ENCODE measurements at regions not wholly inside any gene's neighbourhood (a gene's known extent, or its start where the extent isn't known, plus 50 kb on each side); places are given as distances from the start of the nearest gene placed in this dataset.
A peak's percentile ranks its signal among the peaks of the same experiment; 100 is the strongest.
"Not testable (repeated sequence)": the region's sequence is repeated elsewhere in the genome, so short reads cannot be mapped to it uniquely, and the experiment has no call there.

DNA sequence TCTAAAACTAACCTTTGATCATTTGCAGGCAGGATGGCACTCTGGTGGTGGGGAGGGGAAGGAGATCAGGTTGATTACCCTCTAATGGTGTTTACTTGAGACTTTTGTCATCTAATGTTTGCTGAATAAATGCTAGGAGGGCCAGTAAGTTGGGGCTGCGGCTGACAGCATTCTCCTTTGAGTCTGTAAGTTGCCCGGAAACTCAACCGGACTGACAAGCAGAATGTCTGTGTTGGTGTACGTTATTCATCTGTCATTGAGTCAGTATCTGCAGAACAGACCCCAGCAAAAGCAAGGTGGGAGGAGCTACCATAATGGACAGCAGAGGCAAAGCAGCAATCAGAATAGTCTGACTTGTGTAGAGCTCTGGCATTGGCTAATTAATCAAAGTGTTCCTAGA is 1210.6 kb upstream of the PABPC4L start:
- Mint-ChIP-seq H3K4me3 (no peak overlapping the region), H3K9me3 (peaks cover 10% of the 10 kb centered on the region), H3K27me3 (ENCODE audit: insufficient read depth) (no peaks in the 10 kb centered on the region; the same call in 1 of the 2 replicates), H3K36me3 (ENCODE audit: low read depth) (no peaks in the 10 kb centered on the region), H3K4me1 (ENCODE audit: low read depth) (no peaks in the 10 kb centered on the region), H3K27ac (no peak overlapping the region)
- TF ChIP-seq, protein P1, sequence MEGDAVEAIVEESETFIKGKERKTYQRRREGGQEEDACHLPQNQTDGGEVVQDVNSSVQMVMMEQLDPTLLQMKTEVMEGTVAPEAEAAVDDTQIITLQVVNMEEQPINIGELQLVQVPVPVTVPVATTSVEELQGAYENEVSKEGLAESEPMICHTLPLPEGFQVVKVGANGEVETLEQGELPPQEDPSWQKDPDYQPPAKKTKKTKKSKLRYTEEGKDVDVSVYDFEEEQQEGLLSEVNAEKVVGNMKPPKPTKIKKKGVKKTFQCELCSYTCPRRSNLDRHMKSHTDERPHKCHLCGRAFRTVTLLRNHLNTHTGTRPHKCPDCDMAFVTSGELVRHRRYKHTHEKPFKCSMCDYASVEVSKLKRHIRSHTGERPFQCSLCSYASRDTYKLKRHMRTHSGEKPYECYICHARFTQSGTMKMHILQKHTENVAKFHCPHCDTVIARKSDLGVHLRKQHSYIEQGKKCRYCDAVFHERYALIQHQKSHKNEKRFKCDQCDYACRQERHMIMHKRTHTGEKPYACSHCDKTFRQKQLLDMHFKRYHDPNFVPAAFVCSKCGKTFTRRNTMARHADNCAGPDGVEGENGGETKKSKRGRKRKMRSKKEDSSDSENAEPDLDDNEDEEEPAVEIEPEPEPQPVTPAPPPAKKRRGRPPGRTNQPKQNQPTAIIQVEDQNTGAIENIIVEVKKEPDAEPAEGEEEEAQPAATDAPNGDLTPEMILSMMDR (IDR thresholded peaks at IDR 0.05), result no peak
- no peak for DNase-seq

- no peaks in the 10 kb centered on the region for H3K36me3 Mint-ChIP-seq (ENCODE audit: low read depth)
- H3K4me3 Mint-ChIP-seq, result no peak overlapping the region
- no peaks in the 10 kb centered on the region; the same call in 1 of the 2 replicates for H3K27me3 Mint-ChIP-seq (ENCODE audit: insufficient read depth)
- DNase-seq, result peak; percentile 28
- no peak overlapping the region for H3K27ac Mint-ChIP-seq
- peaks cover 10% of the 10 kb centered on the region for H3K9me3 Mint-ChIP-seq
- no peaks in the 10 kb centered on the region for H3K4me1 Mint-ChIP-seq (ENCODE audit: low read depth)
- TF ChIP-seq, protein P1 (IDR thresholded peaks at IDR 0.05), result no peak
These were observed 1209.7 kb upstream of the PABPC4L start for GRCh38 chr4:135411251-135411650.

- H3K4me1 Mint-ChIP-seq (ENCODE audit: low read depth); DNase-seq; H3K27ac Mint-ChIP-seq; H3K27me3 Mint-ChIP-seq (ENCODE audit: insufficient read depth); H3K4me3 Mint-ChIP-seq; H3K36me3 Mint-ChIP-seq (ENCODE audit: low read depth): not testable (repeated sequence)
- peaks cover 30% of the 10 kb centered on the region for H3K9me3 Mint-ChIP-seq
These were observed 1207.7 kb upstream of the PABPC4L start for GRCh38 chr4:135409261-135409660.

GRCh38 chr4:135408109-135408508 is 1206.5 kb upstream of the PABPC4L start:
- H3K27me3 Mint-ChIP-seq (ENCODE audit: insufficient read depth), result no peaks in the 10 kb centered on the region; the same call in 1 of the 2 replicates
- H3K36me3 Mint-ChIP-seq (ENCODE audit: low read depth), result peaks cover 9% of the 10 kb centered on the region
- no peak overlapping the region for H3K4me3 Mint-ChIP-seq
- no peak overlapping the region for H3K27ac Mint-ChIP-seq
- TF ChIP-seq, protein P1 (IDR thresholded peaks at IDR 0.05), result no peak
- peaks cover 31% of the 10 kb centered on the region for H3K9me3 Mint-ChIP-seq
- DNase-seq, result no peak
- H3K4me1 Mint-ChIP-seq (ENCODE audit: low read depth), result no peaks in the 10 kb centered on the region

DNA sequence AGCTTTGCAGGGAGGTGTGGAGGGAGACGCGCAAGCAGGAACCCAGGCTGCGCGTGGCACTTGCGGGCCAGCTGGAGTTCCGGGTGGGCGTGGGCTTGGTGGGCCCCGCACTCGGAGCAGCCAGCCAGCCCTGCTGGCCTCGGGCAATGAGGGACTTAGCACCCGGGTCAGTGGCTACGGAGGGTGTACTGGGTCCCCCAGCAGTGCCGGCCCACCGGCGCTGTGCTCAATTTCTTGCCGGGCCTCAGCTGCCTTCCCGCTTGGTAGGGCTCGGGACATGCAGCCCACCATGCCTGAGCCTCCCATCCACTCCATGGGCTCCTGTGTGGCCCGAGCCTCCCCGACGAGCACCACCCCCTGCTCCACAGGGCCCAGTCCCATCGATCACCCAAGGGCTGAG is 1205.0 kb upstream of the PABPC4L start:
- H3K27ac Mint-ChIP-seq; H3K27me3 Mint-ChIP-seq (ENCODE audit: insufficient read depth); H3K4me3 Mint-ChIP-seq; DNase-seq; H3K36me3 Mint-ChIP-seq (ENCODE audit: low read depth); H3K4me1 Mint-ChIP-seq (ENCODE audit: low read depth): not testable (repeated sequence)
- peaks cover 31% of the 10 kb centered on the region for H3K9me3 Mint-ChIP-seq

GRCh38 chr4:135385830-135386581 is 1184.4 kb upstream of the PABPC4L start:
- no peak for DNase-seq
- no peak overlapping the region for H3K27ac Mint-ChIP-seq
- TF ChIP-seq, protein P1 (IDR thresholded peaks at IDR 0.05), result no peak
- no peaks in the 10 kb centered on the region for H3K4me1 Mint-ChIP-seq (ENCODE audit: low read depth)
- no peak overlapping the region for H3K4me3 Mint-ChIP-seq
- H3K9me3 Mint-ChIP-seq, result peaks cover 5% of the 10 kb centered on the region; the same call in 1 of the 2 replicates
- no peaks in the 10 kb centered on the region for H3K27me3 Mint-ChIP-seq (ENCODE audit: insufficient read depth)
- no peaks in the 10 kb centered on the region for H3K36me3 Mint-ChIP-seq (ENCODE audit: low read depth)
